ENCODE measurements at regions not wholly inside any gene's neighbourhood (a gene's known extent, or its start where the extent isn't known, plus 50 kb on each side); places are given as distances from the start of the nearest gene placed in this dataset.

- no peak for TF ChIP-seq CTCF (IDR thresholded peaks at IDR 0.05; ENCODE audit: low read length)
- no peak for TF ChIP-seq EZH2 (optimal IDR thresholded peaks at IDR 0.05; ENCODE audit: low read depth, low read length)
- no peak for TF ChIP-seq EZH2phosphoT487 (IDR thresholded peaks at IDR 0.05; ENCODE audit: low read length)
Measured at GRCh38 chr4:23364167-23364566, 525.7 kb downstream of the PPARGC1A start.
